AG04449 (cell line): ENCODE measurements at regions not wholly inside any gene's neighbourhood (a gene's known extent, or its start where the extent isn't known, plus 50 kb on each side); places are given as distances from the start of the nearest gene placed in this dataset.
"Not testable (repeated sequence)": the region's sequence is repeated elsewhere in the genome, so short reads cannot be mapped to it uniquely, and the experiment has no call there.

Experiments
- CTCF ChIA-PET: fragments of 350-600 bp; formaldehyde crosslinking; extraction: SDS; loops from one replicate; lab custom pipeline; 2021; ENCODE audit warnings: antibody characterized with exemption; lab: Yijun Ruan, JAX
- POLR2A ChIA-PET: fragments of 400-600, 350-600 bp; formaldehyde crosslinking; extraction: SDS; loops from one replicate; lab custom pipeline; 2020; ENCODE audit warnings: antibody characterized with exemption, inconsistent platforms; lab: Yijun Ruan, JAX
- DNase-seq: peaks from one replicate; pipeline ENCODE4 v3.0.0-alpha.2; 2010; ENCODE audit warnings: low read depth, low spot score
- H3K4me3 ChIP-seq: 2 replicates; pipeline ENCODE4 v1.5.1; 2011; ENCODE audit warnings: low read depth, mild to moderate bottlenecking, control low read depth, low read length
- TF ChIP-seq, protein P1 (sequence below): IDR thresholded peaks from one replicate; pipeline ENCODE4 v1.5.1; 2011; ENCODE audit warnings: mild to moderate bottlenecking, moderate library complexity, low read length, control low read depth, inconsistent platforms; ENCODE audit not compliant: insufficient read depth; ENCODE audit errors: missing control alignments

DNA sequence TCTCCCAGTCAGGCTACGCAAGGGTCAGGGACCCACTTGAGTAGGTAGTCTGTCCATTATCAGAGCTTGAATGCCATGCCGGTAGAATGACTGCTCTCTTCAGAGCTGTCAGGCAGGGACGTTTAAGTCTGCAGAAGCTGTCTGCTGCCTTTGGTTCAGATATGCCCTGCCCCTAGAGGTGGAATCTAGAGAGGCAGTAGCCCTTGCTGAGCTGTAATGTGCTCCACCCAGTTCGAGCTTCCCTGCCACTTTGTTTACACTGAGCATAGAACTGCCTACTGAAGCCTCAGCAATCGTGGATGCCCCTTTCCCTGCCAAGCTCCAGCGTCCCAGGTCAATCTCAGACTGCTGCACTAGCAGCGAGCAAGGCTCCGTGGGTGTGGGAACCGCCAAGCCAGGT is 57.5 kb upstream of the SETMAR start:
- no peak for DNase-seq
- H3K4me3 ChIP-seq, result no peak overlapping the region
- ChIA-PET POLR2A (no interaction called here), CTCF (no interaction called here)
- TF ChIP-seq, protein P1, sequence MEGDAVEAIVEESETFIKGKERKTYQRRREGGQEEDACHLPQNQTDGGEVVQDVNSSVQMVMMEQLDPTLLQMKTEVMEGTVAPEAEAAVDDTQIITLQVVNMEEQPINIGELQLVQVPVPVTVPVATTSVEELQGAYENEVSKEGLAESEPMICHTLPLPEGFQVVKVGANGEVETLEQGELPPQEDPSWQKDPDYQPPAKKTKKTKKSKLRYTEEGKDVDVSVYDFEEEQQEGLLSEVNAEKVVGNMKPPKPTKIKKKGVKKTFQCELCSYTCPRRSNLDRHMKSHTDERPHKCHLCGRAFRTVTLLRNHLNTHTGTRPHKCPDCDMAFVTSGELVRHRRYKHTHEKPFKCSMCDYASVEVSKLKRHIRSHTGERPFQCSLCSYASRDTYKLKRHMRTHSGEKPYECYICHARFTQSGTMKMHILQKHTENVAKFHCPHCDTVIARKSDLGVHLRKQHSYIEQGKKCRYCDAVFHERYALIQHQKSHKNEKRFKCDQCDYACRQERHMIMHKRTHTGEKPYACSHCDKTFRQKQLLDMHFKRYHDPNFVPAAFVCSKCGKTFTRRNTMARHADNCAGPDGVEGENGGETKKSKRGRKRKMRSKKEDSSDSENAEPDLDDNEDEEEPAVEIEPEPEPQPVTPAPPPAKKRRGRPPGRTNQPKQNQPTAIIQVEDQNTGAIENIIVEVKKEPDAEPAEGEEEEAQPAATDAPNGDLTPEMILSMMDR, result no peak

DNA sequence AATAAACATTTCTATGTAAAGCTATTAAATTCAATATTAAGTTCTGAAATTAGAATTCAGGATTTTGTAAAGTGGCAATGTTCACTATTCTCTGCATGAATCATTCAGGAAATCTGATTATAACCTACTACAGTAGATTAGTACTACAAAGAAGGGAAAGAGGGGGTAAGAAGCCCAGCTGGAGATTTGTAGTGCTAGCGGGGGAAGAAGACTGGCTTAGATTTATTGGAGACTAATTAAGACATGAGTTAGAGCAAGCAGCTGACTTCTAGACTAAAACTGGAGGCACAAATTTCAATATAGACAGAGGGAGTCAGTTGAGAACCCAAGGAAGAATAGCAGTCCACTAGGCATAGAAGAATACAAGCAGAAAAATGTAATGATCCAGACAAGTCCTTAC is 55.8 kb upstream of the SETMAR start:
- POLR2A ChIA-PET, result no interaction called here
- H3K4me3 ChIP-seq, result no peak overlapping the region
- TF ChIP-seq, protein P1, result no peak
- CTCF ChIA-PET, result no interaction called here
- no peak for DNase-seq

DNA sequence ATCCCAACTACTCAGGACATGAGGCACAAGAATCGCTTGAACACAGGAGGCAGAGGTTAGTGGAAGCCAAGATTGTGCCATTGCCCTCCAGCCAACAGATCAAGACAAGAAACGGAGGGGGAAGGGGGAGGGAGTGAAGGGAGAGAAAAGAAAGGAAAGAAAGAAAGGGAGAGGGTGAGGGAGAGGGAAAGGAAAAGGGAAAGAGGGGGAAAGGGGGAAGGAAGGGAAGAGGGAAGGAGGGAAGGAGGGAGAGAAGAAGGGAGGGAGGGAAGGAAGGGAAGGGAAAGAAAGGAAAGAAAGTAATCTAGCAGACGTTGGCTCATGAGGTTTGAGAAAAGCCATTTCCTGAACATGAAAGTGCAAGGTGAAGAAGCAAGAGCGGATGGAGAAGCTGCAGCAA is 53.1 kb upstream of the SETMAR start:
- H3K4me3 ChIP-seq, result no peak overlapping the region
- TF ChIP-seq, protein P1, result no peak
- no peak for DNase-seq
- ChIA-PET CTCF (no interaction called here), POLR2A (no interaction called here)

DNA sequence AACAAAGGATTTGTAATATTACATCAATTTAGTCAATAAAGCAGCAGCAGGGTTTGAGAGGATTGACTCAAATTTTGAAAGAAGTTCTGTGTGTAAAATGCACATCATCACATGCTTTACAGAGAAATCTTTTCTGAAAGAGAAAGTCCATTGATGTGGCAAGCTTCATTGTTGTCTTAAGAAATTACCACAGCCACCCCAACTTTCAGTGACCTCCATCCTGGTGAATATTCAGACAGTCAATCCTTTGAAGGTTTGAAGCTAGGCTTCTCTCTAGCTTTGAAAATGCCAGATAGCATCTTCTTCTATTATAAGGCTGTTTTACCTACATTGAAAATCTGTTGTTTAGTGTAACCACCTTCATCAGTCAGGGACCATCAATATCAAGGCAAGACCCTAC is 51.8 kb upstream of the SETMAR start:
- no peak overlapping the region for H3K4me3 ChIP-seq
- POLR2A ChIA-PET, result no interaction called here
- TF ChIP-seq, protein P1, result no peak
- CTCF ChIA-PET, result no interaction called here
- DNase-seq, result no peak

DNA sequence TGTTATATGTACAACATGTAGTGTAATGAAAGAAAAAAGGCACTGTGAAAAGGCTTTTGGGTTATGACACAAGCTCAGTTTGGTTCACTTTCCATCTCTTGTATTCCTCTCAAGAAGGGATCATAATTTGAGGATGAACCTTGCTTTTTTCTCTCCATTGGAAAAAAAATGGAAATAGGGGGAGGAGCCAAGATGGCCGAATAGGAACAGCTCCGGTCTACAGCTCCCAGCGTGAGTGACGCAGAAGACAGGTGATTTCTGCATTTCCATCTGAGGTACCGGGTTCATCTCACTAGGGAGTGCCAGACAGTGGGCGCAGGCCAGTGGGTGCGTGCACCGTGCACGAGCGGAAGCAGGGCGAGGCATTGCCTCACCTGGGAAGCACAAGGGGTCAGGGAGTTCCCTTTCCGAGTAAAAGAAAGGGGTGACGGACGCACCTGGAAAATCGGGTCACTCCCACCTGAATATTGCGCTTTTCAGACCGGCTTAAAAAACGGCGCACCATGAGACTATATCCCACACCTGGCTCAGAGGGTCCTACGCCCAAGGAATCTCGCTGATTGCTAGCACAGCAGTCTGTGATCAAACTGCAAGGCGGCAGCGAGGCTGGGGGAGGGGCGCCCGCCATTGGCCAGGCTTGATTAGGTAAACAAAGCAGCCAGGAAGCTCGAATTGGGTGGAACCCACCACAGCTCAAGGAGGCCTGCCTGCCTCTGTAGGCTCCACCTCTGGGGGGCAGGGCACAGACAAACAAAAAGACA is 49.9 kb upstream of the SETMAR start:
- H3K4me3 ChIP-seq, DNase-seq, POLR2A ChIA-PET, CTCF ChIA-PET: not testable (repeated sequence)
